ENCODE measurements at regions not wholly inside any gene's neighbourhood (a gene's known extent, or its start where the extent isn't known, plus 50 kb on each side); places are given as distances from the start of the nearest gene placed in this dataset.

DNA sequence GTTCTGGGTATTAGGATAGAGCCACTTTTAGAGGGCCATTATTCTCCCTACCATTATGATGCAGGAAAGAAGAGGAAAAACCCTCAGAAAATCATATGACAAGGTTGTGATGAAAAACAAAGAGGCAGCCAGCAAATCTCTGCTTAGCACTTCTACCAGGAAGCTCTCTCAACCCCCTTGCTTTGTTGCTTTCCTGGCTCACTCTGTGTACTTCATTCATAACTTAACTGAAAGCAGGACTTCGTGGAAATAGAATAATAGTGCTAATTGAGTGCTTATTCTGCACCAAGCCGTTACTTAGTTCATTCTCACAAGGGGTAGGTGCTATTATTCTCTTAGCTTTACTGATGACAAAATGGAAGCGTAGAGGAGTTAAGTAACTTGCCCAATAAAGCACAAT, 354.1 kb downstream of the HRH4 start:
- ATAC-seq (ENCODE audit: low FRiP score) (no peak), DNase-seq (ENCODE audit: low spot score) (no peak)
- TF ChIP-seq, protein P1, sequence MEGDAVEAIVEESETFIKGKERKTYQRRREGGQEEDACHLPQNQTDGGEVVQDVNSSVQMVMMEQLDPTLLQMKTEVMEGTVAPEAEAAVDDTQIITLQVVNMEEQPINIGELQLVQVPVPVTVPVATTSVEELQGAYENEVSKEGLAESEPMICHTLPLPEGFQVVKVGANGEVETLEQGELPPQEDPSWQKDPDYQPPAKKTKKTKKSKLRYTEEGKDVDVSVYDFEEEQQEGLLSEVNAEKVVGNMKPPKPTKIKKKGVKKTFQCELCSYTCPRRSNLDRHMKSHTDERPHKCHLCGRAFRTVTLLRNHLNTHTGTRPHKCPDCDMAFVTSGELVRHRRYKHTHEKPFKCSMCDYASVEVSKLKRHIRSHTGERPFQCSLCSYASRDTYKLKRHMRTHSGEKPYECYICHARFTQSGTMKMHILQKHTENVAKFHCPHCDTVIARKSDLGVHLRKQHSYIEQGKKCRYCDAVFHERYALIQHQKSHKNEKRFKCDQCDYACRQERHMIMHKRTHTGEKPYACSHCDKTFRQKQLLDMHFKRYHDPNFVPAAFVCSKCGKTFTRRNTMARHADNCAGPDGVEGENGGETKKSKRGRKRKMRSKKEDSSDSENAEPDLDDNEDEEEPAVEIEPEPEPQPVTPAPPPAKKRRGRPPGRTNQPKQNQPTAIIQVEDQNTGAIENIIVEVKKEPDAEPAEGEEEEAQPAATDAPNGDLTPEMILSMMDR (IDR thresholded peaks at IDR 0.05) = no peak

DNA sequence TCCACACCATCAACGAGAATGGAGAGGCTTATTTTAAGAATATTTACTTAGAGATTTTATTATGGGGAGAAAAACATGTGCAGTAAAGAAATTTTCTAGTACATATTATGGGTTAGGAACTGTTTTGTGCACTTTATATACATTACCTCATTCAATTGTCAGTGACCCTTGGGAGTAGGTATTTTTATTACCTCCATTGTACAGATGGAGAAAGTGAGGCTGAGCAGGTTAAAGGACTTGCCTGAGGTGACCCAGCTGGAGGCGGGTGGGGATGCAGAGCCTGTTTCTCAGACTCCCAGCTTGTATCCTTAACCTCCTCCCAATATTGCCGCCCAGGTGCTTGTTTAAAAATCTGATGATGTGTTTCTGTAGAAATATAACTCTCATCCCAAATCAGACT, 356.7 kb downstream of the HRH4 start:
- DNase-seq (ENCODE audit: low spot score) = no peak
- no peak for ATAC-seq (ENCODE audit: low FRiP score)
- TF ChIP-seq, protein P1 (IDR thresholded peaks at IDR 0.05) = no peak

- ATAC-seq (ENCODE audit: low FRiP score) (no peak), DNase-seq (ENCODE audit: low spot score) (no peak)
- TF ChIP-seq, protein P1 (IDR thresholded peaks at IDR 0.05) = no peak
These were observed 357.3 kb downstream of the HRH4 start for GRCh38 chr18:24817587-24818371.

- DNase-seq (ENCODE audit: low spot score) (no peak), ATAC-seq (ENCODE audit: low FRiP score) (no peak)
- TF ChIP-seq, protein P1 (IDR thresholded peaks at IDR 0.05) = no peak
These were observed 358.0 kb downstream of the HRH4 start for GRCh38 chr18:24818441-24818840.

- ATAC-seq (ENCODE audit: low FRiP score) = no peak
- TF ChIP-seq, protein P1 (IDR thresholded peaks at IDR 0.05) = no peak
- no peak for DNase-seq (ENCODE audit: low spot score)
These were observed 358.9 kb downstream of the HRH4 start for GRCh38 chr18:24819141-24819890.

GRCh38 chr18:24825397-24825796, 365.0 kb downstream of the HRH4 start:
- DNase-seq (ENCODE audit: low spot score) = no peak
- TF ChIP-seq, protein P1 (IDR thresholded peaks at IDR 0.05) = no peak
- ATAC-seq (ENCODE audit: low FRiP score) = no peak
